Neural cell (in vitro differentiated cells): ENCODE measurements at regions not wholly inside any gene's neighbourhood (a gene's known extent, or its start where the extent isn't known, plus 50 kb on each side); places are given as distances from the start of the nearest gene placed in this dataset.
"Not testable (repeated sequence)": the region's sequence is repeated elsewhere in the genome, so short reads cannot be mapped to it uniquely, and the experiment has no call there.

ENCODE experiments used
- H2AFZ ChIP-seq: fragments of 200-600, 300-800 bp; sonication (generic), shearing (Covaris generic); 2 replicates; pipeline ENCODE4 v1.6.0; 2014; ENCODE audit warnings: low read depth, mild to moderate bottlenecking, antibody characterized with exemption, low read length, moderate library complexity
- H3F3A ChIP-seq: fragments of 200-600 bp; shearing (Covaris generic); 2 replicates; pipeline ENCODE4 v1.6.1; 2016; ENCODE audit warnings: mild to moderate bottlenecking, moderate library complexity, mixed read lengths, antibody characterized with exemption, low read length; ENCODE audit not compliant: insufficient read depth, poor library complexity, severe bottlenecking
- H3K27ac ChIP-seq: fragments of 200-600, 300-800 bp; sonication (generic), shearing (Covaris generic); 2 replicates; pipeline ENCODE4 v1.5.1; 2014; ENCODE audit warnings: mild to moderate bottlenecking, low read length, moderate library complexity
- H3K27me3 ChIP-seq: fragments of 300-800, 200-600 bp; sonication (generic), shearing (Covaris generic); 2 replicates; pipeline ENCODE4 v1.6.0; 2014; ENCODE audit warnings: mild to moderate bottlenecking, low read depth, low read length, moderate library complexity; ENCODE audit not compliant: insufficient read depth
- H3K36me3 ChIP-seq: fragments of 300-800, 200-600 bp; sonication (generic), shearing (Covaris generic); 2 replicates; pipeline ENCODE4 v1.5.1; 2014; ENCODE audit warnings: mild to moderate bottlenecking, antibody characterized with exemption, low read length, moderate library complexity; ENCODE audit not compliant: insufficient read depth
- H3K4me2 ChIP-seq: fragments of 300-800, 200-600 bp; sonication (generic), shearing (Covaris generic); 2 replicates; pipeline ENCODE4 v1.6.0; 2014; ENCODE audit warnings: mild to moderate bottlenecking, low read length
- H3K4me3 ChIP-seq: fragments of 300-800, 200-600 bp; sonication (generic), shearing (Covaris generic); 2 replicates; pipeline ENCODE4 v1.5.1; 2014; ENCODE audit warnings: mild to moderate bottlenecking, low read length, moderate library complexity
- H3K79me2 ChIP-seq: fragments of 200-600 bp; shearing (Covaris generic); replicated peaks from 2 replicates; pipeline ENCODE4 v1.6.0; 2014; ENCODE audit warnings: mild to moderate bottlenecking, low read length, moderate library complexity; ENCODE audit not compliant: insufficient read depth
- H3K9ac ChIP-seq: fragments of 300-800, 200-600 bp; sonication (generic), shearing (Covaris generic); 2 replicates; pipeline ENCODE4 v1.6.1; 2016; ENCODE audit warnings: mild to moderate bottlenecking, low read length, mixed read lengths
- H3K9me2 ChIP-seq: fragments of 200-600 bp; shearing (Covaris generic); 2 replicates; pipeline ENCODE4 v1.6.1; 2016; ENCODE audit warnings: mild to moderate bottlenecking, low read length, mixed read lengths; ENCODE audit not compliant: insufficient read depth
- H3K9me3 ChIP-seq: fragments of 200-600, 300-800 bp; sonication (generic), shearing (Covaris generic); 2 replicates; pipeline ENCODE4 v1.6.1; 2016; ENCODE audit warnings: mild to moderate bottlenecking, mixed run types, low read length, moderate library complexity, mixed read lengths
- H4K20me1 ChIP-seq: fragments of 200-600 bp; shearing (Covaris generic); 2 replicates; pipeline ENCODE4 v1.6.1; 2016; ENCODE audit warnings: mild to moderate bottlenecking, mixed run types; ENCODE audit not compliant: insufficient read depth
- EP300 ChIP-seq: fragments of 450-650 bp; conservative IDR thresholded peaks from 2 replicates; pipeline ENCODE4 v1.6.1; 2014; ENCODE audit warnings: antibody characterized with exemption, mild to moderate bottlenecking, moderate library complexity; ENCODE audit not compliant: poor library complexity, severe bottlenecking
- EZH2 ChIP-seq: fragments of 200-600, 300-800 bp; shearing (Covaris generic), sonication (generic); IDR thresholded peaks from 2 replicates; pipeline ENCODE4 v1.6.1; 2014; ENCODE audit warnings: antibody characterized with exemption, low read length, borderline replicate concordance, mild to moderate bottlenecking; ENCODE audit not compliant: insufficient read depth, poor library complexity, severe bottlenecking
- MXI1 ChIP-seq: fragments of 450-650 bp; conservative IDR thresholded peaks from 2 replicates; pipeline ENCODE4 v1.6.1; 2014; ENCODE audit warnings: antibody characterized with exemption, mild to moderate bottlenecking; ENCODE audit not compliant: poor library complexity, severe bottlenecking
- POLR2AphosphoS5 ChIP-seq: IDR thresholded peaks from 2 replicates; pipeline ENCODE4 v1.6.1; 2012
- RAD21 ChIP-seq: fragments of 450-650 bp; conservative IDR thresholded peaks from 2 replicates; pipeline ENCODE4 v1.6.1; 2014; ENCODE audit warnings: antibody characterized with exemption, mild to moderate bottlenecking, moderate library complexity
- SMC3 ChIP-seq: fragments of 450-650 bp; conservative IDR thresholded peaks from 2 replicates; pipeline ENCODE4 v1.6.1; 2014; ENCODE audit warnings: antibody characterized with exemption, mild to moderate bottlenecking, moderate library complexity; ENCODE audit not compliant: poor library complexity
- TAF1 ChIP-seq: IDR thresholded peaks from 2 replicates; pipeline ENCODE4 v1.6.1; 2012; ENCODE audit warnings: low read depth
- TF ChIP-seq, protein P1 (sequence below): IDR thresholded peaks from 2 replicates; pipeline ENCODE4 v1.6.1; 2012; ENCODE audit warnings: borderline replicate concordance
- TF ChIP-seq, protein P2 (sequence below): fragments of 450-650 bp; IDR thresholded peaks from 2 replicates; pipeline ENCODE4 v1.5.1; 2014; ENCODE audit warnings: antibody characterized with exemption, mild to moderate bottlenecking, moderate library complexity; ENCODE audit not compliant: poor library complexity, severe bottlenecking

DNA sequence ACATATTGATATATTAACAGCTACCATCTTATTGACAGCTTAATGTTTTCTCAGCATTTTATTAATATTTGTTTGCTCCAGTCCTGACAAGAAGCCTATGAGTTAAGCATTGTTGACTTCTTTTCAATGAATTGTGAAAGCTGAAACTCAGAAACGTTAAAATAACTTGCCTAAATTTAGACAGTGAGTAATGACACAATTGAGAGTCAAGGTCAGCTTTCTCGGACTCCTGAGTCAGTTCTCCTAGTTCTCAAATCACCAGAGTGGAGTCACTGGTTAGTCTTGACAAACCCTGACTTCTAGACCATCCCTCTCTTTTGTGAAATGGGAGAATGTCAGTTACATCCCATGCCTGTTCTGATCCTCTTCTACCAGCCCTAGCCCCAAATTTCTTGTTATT lies 222.7 kb upstream of the ACO1 start:
- Histone ChIP-seq H3K4me3 (no peak overlapping the region), H2AFZ (no peak overlapping the region), H3K9me2 (no peaks in the 10 kb centered on the region), H3K27me3 (no peaks in the 10 kb centered on the region), H3K27ac (no peak overlapping the region), H3K79me2 (no peaks in the 10 kb centered on the region), H4K20me1 (no peaks in the 10 kb centered on the region), H3K4me2 (no peak overlapping the region), H3K9me3 (no peaks in the 10 kb centered on the region), H3K9ac (no peak overlapping the region), H3F3A (no peaks in the 10 kb centered on the region), H3K36me3 (no peaks in the 10 kb centered on the region)
- TF ChIP-seq EZH2 (no peak), TAF1 (no peak), MXI1 (no peak), RAD21 (no peak), POLR2AphosphoS5 (no peak), EP300 (no peak), SMC3 (no peak)
- TF ChIP-seq, protein P1, sequence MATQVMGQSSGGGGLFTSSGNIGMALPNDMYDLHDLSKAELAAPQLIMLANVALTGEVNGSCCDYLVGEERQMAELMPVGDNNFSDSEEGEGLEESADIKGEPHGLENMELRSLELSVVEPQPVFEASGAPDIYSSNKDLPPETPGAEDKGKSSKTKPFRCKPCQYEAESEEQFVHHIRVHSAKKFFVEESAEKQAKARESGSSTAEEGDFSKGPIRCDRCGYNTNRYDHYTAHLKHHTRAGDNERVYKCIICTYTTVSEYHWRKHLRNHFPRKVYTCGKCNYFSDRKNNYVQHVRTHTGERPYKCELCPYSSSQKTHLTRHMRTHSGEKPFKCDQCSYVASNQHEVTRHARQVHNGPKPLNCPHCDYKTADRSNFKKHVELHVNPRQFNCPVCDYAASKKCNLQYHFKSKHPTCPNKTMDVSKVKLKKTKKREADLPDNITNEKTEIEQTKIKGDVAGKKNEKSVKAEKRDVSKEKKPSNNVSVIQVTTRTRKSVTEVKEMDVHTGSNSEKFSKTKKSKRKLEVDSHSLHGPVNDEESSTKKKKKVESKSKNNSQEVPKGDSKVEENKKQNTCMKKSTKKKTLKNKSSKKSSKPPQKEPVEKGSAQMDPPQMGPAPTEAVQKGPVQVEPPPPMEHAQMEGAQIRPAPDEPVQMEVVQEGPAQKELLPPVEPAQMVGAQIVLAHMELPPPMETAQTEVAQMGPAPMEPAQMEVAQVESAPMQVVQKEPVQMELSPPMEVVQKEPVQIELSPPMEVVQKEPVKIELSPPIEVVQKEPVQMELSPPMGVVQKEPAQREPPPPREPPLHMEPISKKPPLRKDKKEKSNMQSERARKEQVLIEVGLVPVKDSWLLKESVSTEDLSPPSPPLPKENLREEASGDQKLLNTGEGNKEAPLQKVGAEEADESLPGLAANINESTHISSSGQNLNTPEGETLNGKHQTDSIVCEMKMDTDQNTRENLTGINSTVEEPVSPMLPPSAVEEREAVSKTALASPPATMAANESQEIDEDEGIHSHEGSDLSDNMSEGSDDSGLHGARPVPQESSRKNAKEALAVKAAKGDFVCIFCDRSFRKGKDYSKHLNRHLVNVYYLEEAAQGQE = no peak
- TF ChIP-seq, protein P2, sequence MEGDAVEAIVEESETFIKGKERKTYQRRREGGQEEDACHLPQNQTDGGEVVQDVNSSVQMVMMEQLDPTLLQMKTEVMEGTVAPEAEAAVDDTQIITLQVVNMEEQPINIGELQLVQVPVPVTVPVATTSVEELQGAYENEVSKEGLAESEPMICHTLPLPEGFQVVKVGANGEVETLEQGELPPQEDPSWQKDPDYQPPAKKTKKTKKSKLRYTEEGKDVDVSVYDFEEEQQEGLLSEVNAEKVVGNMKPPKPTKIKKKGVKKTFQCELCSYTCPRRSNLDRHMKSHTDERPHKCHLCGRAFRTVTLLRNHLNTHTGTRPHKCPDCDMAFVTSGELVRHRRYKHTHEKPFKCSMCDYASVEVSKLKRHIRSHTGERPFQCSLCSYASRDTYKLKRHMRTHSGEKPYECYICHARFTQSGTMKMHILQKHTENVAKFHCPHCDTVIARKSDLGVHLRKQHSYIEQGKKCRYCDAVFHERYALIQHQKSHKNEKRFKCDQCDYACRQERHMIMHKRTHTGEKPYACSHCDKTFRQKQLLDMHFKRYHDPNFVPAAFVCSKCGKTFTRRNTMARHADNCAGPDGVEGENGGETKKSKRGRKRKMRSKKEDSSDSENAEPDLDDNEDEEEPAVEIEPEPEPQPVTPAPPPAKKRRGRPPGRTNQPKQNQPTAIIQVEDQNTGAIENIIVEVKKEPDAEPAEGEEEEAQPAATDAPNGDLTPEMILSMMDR = no peak

DNA sequence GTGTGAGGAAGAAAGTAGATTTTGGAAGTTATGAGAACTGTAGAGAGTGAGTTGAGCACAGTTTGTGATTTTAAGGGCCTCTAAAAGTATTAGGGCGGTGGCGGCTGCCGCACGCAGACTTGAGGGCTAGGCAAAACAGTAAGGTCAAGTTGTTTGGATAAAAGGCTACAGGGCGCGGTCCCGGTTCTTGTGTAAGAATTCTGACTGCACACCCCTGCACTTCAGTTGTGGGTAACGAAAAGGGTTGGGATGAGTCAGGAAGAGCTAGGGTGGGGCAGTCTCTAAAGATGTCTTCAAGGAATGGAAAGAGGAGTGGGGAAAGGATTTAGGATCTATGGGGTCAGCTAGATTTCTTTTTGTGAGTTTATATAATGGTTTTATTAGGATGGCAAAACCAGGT lies 218.1 kb upstream of the ACO1 start:
- H3K9me2 ChIP-seq, H3K79me2 ChIP-seq, H3K4me2 ChIP-seq, H3K36me3 ChIP-seq, H2AFZ ChIP-seq, H3K27ac ChIP-seq, H3F3A ChIP-seq, H3K9ac ChIP-seq, H3K27me3 ChIP-seq, H3K4me3 ChIP-seq, H4K20me1 ChIP-seq, H3K9me3 ChIP-seq: not testable (repeated sequence)

DNA sequence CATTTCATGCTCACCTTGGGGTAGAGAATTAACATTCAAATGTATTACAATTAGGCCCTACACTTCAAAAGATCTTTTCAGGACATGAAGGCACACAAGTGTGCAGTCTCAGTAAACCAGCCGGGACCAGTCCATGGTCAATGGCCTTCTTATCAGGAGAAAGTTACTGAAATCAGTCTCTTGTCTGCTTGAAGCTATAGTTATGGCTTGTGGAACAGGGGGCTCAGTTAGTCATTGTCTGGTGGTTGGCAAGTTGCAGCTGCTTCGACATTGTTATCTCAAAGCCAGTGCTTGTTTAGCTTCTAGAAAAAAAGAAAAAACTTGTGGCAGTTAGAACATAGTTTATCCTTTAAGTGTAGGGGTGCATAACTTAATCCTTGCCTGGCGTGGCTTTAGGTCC lies 213.1 kb upstream of the ACO1 start:
- no peak overlapping the region for H3K27ac ChIP-seq
- H3K79me2 ChIP-seq = no peaks in the 10 kb centered on the region
- TF ChIP-seq TAF1 (no peak), EP300 (no peak), SMC3 (no peak), MXI1 (no peak), POLR2AphosphoS5 (no peak), EZH2 (no peak), RAD21 (no peak)
- TF ChIP-seq, protein P2 = no peak
- TF ChIP-seq, protein P1 = no peak
- no peaks in the 10 kb centered on the region for H3F3A ChIP-seq
- no peaks in the 10 kb centered on the region for H3K27me3 ChIP-seq
- H2AFZ ChIP-seq = no peak overlapping the region
- H3K4me2 ChIP-seq = no peak overlapping the region
- H3K9me2 ChIP-seq = no peaks in the 10 kb centered on the region
- H3K36me3 ChIP-seq = no peaks in the 10 kb centered on the region
- no peaks in the 10 kb centered on the region for H3K9me3 ChIP-seq
- no peak overlapping the region for H3K9ac ChIP-seq
- H3K4me3 ChIP-seq = no peak overlapping the region
- H4K20me1 ChIP-seq = no peaks in the 10 kb centered on the region
